GM19372 (cell line): ENCODE measurements at regions not wholly inside any gene's neighbourhood (a gene's known extent, or its start where the extent isn't known, plus 50 kb on each side); places are given as distances from the start of the nearest gene placed in this dataset.

ENCODE experiments used
- ATAC-seq: cut with Tn5 transposase; IDR thresholded peaks from one replicate; pipeline ENCODE4 v1.9.1; 2021; ENCODE audit warnings: mild to moderate bottlenecking, low read depth, moderate library complexity; ENCODE audit not compliant: unreplicated experiment

- ATAC-seq = no peak
Observed at GRCh38 chr11:92512204-92512569, 287.6 kb downstream of the FAT3 start.

GRCh38 chr11:92523611-92524010, 299.0 kb downstream of the FAT3 start:
- no peak for ATAC-seq

DNA sequence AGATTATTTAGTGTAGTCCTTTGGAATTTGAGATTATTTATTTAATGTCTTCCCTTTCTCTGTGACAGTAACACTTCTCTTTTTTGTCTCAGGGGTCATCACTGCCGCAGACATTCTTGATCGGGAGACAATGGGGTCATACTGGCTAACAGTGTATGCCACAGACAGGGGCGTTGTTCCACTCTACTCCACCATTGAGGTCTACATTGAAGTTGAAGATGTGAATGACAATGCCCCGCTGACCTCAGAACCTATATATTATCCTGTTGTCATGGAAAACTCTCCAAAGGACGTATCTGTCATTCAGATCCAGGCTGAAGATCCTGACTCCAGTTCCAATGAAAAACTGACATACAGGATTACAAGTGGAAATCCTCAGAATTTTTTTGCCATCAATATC, 299.9 kb downstream of the FAT3 start:
- no peak for ATAC-seq

- ATAC-seq = no peak
Observed at GRCh38 chr11:92527467-92527866, 302.8 kb downstream of the FAT3 start.

DNA sequence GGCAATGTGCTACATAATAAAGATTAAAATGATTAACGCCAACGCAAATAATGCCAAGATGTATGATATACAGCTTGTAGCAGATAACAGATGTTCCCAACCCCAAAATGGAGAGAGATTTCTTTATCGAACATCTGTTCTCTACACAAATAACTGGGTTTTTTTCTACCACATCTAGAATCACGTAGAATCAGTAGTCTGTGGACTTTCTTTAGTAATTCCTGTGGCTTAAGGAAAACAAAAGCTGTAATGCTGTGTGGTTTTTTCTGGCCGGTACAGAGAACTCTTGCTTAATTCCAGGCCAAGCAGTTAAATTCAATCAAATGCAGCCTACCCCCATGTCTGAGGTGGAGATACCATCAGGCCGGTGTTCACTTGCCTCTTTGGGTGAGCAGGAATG, 303.4 kb downstream of the FAT3 start:
- ATAC-seq = no peak

- ATAC-seq = no peak
Observed at GRCh38 chr11:92531065-92531739, 306.6 kb downstream of the FAT3 start.

GRCh38 chr11:92533657-92534335, 309.2 kb downstream of the FAT3 start:
- ATAC-seq = no peak

DNA sequence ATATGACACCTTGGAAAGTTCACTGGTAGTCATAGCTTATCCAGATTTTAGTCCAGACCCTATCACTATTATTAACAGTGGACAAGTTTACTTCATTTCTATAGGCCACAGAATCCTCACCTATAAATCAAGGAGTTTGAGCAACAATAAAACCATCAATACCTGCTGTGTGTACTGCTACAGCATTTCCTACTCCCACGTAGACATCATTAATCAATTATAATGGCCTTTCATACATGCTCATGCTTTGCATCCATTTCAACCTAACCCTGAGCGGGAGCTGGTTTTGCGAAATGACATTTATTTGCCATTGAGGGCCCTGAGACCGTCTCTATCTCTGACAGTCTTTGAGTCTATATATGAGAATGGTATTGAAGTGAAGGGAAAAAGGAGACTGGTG, 312.3 kb downstream of the FAT3 start:
- ATAC-seq = no peak

- no peak for ATAC-seq
Observed at GRCh38 chr11:92540096-92540495, 315.5 kb downstream of the FAT3 start.

- no peak for ATAC-seq
Observed at GRCh38 chr11:92545906-92546471, 321.4 kb downstream of the FAT3 start.

DNA sequence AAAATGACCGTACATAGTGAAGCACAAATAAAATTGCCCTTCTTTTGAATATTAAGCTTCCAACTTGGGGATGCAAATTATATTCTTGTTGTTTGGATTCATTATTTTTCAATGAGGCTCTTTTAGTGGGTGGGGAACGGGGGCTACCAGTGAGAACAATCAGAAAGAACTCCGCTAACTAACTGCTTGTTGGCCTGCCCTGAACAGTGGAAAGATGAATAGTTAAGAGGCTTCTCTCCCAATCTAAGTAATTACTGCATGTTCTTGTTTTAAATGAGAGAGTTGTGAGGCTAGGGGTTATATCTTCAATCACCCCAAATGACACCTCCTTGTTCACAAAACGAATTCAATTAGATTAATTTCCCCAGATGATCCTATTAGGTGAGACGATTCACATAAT, 322.0 kb downstream of the FAT3 start:
- no peak for ATAC-seq

GRCh38 chr11:92550411-92550810, 325.8 kb downstream of the FAT3 start:
- no peak for ATAC-seq

- ATAC-seq = no peak
Observed at GRCh38 chr11:92550871-92551270, 326.3 kb downstream of the FAT3 start.

GRCh38 chr11:92552942-92553341, 328.3 kb downstream of the FAT3 start:
- no peak for ATAC-seq

GRCh38 chr11:92554688-92555087, 330.1 kb downstream of the FAT3 start:
- no peak for ATAC-seq

GRCh38 chr11:92556431-92556830, 331.8 kb downstream of the FAT3 start:
- ATAC-seq = no peak

GRCh38 chr11:92557879-92558278, 333.3 kb downstream of the FAT3 start:
- ATAC-seq = no peak

DNA sequence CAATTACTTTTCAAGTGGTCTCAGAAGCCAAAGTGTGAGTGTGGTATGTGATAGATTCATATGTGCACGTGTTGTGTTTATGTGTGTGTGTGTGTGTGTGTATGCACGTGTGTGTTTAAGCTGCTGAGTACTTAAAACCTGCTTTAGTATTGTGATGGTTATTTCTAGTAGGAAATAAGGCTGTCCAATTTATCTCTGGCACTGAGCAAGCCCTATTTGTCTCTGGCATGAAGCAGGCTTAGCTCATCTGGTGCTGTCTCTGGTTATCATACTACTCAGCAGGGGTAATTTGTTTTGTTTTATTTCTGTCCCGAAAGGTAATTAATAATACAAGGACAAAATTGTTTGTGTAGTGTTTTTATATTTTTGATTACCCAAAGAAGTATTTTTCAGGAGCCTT, 333.7 kb downstream of the FAT3 start:
- no peak for ATAC-seq

DNA sequence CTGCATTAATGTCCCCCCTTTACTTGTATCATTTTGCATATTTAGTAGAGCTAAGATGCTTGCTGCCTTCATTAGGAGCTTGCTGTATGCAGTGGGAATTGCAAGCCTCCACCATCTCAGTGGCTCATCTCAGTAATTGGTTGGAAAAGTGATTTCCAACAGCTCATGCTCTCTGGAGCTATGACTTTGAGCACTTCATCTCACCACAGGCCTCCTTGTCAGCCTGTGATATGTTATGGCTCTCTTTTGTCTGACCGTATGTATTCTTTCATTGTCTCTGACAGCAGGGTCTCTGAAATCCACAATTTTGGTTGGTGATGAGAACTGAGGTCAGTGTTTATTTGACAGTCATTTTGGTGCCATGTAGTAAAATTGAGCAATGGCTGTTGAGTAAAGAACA, 345.1 kb downstream of the FAT3 start:
- no peak for ATAC-seq

DNA sequence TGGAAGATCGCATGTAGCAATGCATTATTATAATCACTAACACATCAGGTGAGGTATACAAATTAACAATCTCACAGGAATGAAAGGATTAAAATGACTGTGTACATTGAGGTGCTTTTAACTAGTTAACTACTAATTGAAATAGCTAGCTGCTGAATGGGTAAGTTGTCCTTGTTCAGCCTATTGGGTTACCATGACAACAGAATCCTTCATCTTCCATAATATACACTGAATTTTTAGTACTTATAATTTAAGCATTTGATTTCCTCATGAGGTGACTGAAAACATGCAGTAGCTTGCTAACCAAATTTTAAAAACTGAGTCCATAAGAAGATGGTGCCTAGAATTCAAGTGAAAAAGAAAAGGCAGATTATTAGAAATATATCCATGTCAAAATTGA, 347.9 kb downstream of the FAT3 start:
- ATAC-seq = no peak

GRCh38 chr11:92576315-92576714, 351.7 kb downstream of the FAT3 start:
- no peak for ATAC-seq

DNA sequence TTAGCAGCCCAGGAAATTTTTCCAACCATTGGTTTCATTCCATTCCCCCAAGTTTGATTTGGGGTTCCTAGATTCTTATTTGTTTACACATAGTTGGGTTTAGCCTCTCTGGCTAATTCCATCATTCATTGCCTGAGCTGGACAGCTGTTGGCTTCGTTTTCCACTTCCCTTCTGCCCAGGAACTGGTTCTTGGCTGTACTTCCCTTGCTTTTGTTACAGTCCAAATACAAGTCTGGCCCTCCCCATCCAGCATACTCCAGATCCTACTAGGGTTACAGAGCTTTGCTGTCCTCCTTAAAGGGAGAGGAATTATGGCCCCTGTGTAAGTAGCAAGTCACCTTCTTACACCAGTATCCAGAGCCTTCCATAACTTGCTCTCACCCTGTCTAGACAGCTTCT, 356.3 kb downstream of the FAT3 start:
- no peak for ATAC-seq
